HG03159 (cell line): ENCODE measurements at regions not wholly inside any gene's neighbourhood (a gene's known extent, or its start where the extent isn't known, plus 50 kb on each side); places are given as distances from the start of the nearest gene placed in this dataset.
A peak's percentile ranks its signal among the peaks of the same experiment; 100 is the strongest.
"Not testable (repeated sequence)": the region's sequence is repeated elsewhere in the genome, so short reads cannot be mapped to it uniquely, and the experiment has no call there.

Source experiments
- ATAC-seq: cut with Tn5 transposase; IDR thresholded peaks from one replicate; pipeline ENCODE4 v1.9.1; 2021; ENCODE audit warnings: mild to moderate bottlenecking, moderate library complexity; ENCODE audit not compliant: unreplicated experiment

- peak; percentile 81 for ATAC-seq
These were observed 70.0 kb upstream of the HGF start for GRCh38 chr7:81839708-81840369.

GRCh38 chr7:81833401-81833800, 63.6 kb upstream of the HGF start:
- ATAC-seq: no peak

DNA sequence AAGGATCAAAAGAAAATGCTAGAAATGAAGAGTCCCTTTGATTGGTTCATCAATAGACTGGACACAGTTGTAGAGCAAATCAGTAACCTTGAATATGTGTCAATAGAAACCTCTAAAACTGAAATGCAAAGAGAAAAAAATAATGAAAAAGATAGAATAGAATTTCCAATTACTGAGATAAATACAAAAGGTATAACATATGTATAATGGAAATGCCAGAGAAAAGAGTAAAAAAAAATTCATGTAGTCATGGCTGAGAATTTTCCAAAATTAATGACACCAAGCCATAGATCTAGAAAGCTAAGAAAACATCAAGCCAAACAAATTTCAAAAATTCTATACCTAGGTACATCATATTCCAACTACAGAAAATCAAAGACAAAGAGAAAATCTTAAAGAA, 62.0 kb upstream of the HGF start:
- no peak for ATAC-seq

DNA sequence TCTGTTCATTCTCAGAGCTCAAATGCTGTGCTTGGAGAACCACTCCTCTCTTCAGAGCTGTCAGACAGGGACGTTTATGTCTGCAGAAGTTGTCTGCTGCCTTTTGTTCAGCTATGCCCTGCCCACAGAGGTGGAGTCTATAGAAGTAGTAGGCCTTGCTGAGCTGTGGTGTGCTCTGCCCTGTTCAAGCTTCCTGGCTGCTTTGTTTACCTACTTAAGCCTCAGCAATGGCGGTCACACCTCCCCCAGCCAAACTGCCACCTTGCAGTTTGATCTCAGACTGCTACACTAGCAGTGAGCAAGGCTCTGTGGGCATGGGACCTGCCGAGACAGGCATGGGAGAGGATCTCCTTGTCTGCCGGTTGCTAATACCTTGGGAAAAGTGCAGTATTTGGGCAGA, 59.7 kb upstream of the HGF start:
- not testable (repeated sequence) for ATAC-seq

DNA sequence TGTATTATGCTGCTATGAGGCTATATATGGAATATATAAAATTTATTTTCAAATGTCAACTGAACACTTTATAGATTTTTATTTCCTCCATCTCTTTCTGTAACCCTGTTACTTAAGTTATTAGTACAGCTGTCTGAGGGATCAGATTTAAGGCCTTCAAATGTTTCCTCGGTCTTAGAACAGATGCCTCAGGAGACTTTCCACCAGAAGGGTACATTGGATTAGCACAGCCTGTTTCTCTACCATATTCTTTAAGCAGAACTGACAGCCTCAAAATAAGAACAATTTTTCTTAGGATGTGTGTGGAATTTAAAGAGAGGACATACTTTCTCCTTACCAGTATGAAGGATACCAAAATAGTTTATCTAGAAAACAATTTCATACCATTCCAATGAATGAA, 53.0 kb upstream of the HGF start:
- ATAC-seq: no peak

DNA sequence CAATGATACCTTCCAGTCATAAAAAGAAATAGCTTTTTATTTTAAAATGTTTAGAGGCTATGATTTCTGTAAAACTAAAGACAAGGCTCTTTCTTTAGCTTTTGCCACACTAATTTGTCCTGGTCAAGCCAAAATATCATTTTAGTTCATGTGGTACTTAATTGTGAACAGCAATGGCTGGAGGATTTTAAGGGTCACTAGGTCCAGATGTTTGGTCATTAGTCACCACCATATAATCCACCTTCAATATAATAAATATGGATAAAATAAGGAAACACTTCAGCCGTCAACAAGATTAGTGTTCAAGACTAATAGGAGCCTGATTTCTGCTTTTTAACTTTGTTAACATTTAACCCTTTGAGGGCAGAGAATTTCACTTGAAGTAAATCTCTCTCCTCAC, 50.0 kb upstream of the HGF start:
- no peak for ATAC-seq
